ENCODE measurements at regions not wholly inside any gene's neighbourhood (a gene's known extent, or its start where the extent isn't known, plus 50 kb on each side); places are given as distances from the start of the nearest gene placed in this dataset.

DNA sequence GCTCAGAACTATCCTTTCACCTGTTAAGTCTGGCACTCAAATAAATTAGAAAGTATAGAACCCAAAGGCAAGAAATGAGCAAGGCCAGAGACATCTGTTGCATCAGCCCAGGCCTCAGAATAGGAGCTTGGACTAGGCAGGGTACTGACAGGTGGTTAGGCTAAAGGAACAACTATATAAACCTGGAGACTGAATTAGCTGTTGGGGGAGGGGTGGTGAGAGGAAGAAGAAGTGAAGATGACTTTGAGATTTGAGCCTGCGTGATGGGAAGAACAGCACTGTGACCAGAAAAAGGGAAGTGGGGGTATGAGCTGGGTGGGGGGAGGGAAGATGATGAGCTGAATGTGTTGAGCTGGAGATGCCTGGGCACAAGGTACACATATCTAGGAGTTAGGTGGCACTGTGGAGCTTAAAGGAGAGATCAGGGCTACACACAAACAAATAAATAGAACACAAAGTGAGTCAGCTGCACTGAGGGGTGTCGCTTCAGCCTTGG is 244.7 kb downstream of the PTEN start (continued):
- TF ChIP-seq ETV6 (conservative IDR thresholded peaks at IDR 0.05 in 1 of 2, IDR thresholded peaks at IDR 0.05 in 1 of 2; ENCODE audit: borderline replicate concordance in 1 of 2, low read depth in 1 of 2) (peak in 1 of 2 experiments; percentile 86; a peak in 2 of 4 replicates), ZNF622 (IDR thresholded peaks at IDR 0.05) (no peak), ASH2L (IDR thresholded peaks at IDR 0.05; ENCODE audit: borderline replicate concordance, low read depth) (no peak), E4F1 (IDR thresholded peaks at IDR 0.05; ENCODE audit: borderline replicate concordance, partially characterized antibody) (no peak), CBX3 (IDR thresholded peaks at IDR 0.05; ENCODE audit: borderline replicate concordance, low read depth) (no peak), RELA (IDR thresholded peaks at IDR 0.05; ENCODE audit: borderline replicate concordance, partially characterized antibody) (no peak), FOXM1 (IDR thresholded peaks at IDR 0.05; ENCODE audit: low read depth, low read length) (peak; percentile 74), NFIC (IDR thresholded peaks at IDR 0.05; ENCODE audit: low read depth, low read length) (peak; percentile 89), RFX5 (IDR thresholded peaks at IDR 0.05; ENCODE audit: low read depth, low read length) (no peak), POU2F2 (IDR thresholded peaks at IDR 0.05; ENCODE audit: borderline replicate concordance, low read depth, low read length) (no peak; the same call in 2 of the 3 replicates), ZZZ3 (IDR thresholded peaks at IDR 0.05; ENCODE audit: control insufficient read depth, insufficient read length, low read depth) (no peak), SREBF1 (IDR thresholded peaks at IDR 0.05; ENCODE audit: low read length) (no peak), PML (IDR thresholded peaks at IDR 0.05; ENCODE audit: low read length) (no peak), KAT2A (conservative IDR thresholded peaks at IDR 0.05; ENCODE audit: control insufficient read depth, low read depth, low read length) (no peak), ZNF207 (IDR thresholded peaks at IDR 0.05; ENCODE audit: borderline replicate concordance) (no peak)
- TF ChIP-seq, protein P1, sequence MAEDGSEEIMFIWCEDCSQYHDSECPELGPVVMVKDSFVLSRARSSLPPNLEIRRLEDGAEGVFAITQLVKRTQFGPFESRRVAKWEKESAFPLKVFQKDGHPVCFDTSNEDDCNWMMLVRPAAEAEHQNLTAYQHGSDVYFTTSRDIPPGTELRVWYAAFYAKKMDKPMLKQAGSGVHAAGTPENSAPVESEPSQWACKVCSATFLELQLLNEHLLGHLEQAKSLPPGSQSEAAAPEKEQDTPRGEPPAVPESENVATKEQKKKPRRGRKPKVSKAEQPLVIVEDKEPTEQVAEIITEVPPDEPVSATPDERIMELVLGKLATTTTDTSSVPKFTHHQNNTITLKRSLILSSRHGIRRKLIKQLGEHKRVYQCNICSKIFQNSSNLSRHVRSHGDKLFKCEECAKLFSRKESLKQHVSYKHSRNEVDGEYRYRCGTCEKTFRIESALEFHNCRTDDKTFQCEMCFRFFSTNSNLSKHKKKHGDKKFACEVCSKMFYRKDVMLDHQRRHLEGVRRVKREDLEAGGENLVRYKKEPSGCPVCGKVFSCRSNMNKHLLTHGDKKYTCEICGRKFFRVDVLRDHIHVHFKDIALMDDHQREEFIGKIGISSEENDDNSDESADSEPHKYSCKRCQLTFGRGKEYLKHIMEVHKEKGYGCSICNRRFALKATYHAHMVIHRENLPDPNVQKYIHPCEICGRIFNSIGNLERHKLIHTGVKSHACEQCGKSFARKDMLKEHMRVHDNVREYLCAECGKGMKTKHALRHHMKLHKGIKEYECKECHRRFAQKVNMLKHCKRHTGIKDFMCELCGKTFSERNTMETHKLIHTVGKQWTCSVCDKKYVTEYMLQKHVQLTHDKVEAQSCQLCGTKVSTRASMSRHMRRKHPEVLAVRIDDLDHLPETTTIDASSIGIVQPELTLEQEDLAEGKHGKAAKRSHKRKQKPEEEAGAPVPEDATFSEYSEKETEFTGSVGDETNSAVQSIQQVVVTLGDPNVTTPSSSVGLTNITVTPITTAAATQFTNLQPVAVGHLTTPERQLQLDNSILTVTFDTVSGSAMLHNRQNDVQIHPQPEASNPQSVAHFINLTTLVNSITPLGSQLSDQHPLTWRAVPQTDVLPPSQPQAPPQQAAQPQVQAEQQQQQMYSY (CRISPR knock-in tag; IDR thresholded peaks at IDR 0.05) = no peak
- TF ChIP-seq, protein P2, sequence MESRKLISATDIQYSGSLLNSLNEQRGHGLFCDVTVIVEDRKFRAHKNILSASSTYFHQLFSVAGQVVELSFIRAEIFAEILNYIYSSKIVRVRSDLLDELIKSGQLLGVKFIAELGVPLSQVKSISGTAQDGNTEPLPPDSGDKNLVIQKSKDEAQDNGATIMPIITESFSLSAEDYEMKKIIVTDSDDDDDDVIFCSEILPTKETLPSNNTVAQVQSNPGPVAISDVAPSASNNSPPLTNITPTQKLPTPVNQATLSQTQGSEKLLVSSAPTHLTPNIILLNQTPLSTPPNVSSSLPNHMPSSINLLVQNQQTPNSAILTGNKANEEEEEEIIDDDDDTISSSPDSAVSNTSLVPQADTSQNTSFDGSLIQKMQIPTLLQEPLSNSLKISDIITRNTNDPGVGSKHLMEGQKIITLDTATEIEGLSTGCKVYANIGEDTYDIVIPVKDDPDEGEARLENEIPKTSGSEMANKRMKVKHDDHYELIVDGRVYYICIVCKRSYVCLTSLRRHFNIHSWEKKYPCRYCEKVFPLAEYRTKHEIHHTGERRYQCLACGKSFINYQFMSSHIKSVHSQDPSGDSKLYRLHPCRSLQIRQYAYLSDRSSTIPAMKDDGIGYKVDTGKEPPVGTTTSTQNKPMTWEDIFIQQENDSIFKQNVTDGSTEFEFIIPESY (IDR thresholded peaks at IDR 0.05) = no peak
- TF ChIP-seq, protein P3, sequence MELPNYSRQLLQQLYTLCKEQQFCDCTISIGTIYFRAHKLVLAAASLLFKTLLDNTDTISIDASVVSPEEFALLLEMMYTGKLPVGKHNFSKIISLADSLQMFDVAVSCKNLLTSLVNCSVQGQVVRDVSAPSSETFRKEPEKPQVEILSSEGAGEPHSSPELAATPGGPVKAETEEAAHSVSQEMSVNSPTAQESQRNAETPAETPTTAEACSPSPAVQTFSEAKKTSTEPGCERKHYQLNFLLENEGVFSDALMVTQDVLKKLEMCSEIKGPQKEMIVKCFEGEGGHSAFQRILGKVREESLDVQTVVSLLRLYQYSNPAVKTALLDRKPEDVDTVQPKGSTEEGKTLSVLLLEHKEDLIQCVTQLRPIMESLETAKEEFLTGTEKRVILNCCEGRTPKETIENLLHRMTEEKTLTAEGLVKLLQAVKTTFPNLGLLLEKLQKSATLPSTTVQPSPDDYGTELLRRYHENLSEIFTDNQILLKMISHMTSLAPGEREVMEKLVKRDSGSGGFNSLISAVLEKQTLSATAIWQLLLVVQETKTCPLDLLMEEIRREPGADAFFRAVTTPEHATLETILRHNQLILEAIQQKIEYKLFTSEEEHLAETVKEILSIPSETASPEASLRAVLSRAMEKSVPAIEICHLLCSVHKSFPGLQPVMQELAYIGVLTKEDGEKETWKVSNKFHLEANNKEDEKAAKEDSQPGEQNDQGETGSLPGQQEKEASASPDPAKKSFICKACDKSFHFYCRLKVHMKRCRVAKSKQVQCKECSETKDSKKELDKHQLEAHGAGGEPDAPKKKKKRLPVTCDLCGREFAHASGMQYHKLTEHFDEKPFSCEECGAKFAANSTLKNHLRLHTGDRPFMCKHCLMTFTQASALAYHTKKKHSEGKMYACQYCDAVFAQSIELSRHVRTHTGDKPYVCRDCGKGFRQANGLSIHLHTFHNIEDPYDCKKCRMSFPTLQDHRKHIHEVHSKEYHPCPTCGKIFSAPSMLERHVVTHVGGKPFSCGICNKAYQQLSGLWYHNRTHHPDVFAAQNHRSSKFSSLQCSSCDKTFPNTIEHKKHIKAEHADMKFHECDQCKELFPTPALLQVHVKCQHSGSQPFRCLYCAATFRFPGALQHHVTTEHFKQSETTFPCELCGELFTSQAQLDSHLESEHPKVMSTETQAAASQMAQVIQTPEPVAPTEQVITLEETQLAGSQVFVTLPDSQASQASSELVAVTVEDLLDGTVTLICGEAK (IDR thresholded peaks at IDR 0.05; ENCODE audit: borderline replicate concordance) = no peak; the same call in 1 of the 2 replicates

Data from GM12878 (cell line).